ENCODE measurements at regions not wholly inside any gene's neighbourhood (a gene's known extent, or its start where the extent isn't known, plus 50 kb on each side); places are given as distances from the start of the nearest gene placed in this dataset.

DNA sequence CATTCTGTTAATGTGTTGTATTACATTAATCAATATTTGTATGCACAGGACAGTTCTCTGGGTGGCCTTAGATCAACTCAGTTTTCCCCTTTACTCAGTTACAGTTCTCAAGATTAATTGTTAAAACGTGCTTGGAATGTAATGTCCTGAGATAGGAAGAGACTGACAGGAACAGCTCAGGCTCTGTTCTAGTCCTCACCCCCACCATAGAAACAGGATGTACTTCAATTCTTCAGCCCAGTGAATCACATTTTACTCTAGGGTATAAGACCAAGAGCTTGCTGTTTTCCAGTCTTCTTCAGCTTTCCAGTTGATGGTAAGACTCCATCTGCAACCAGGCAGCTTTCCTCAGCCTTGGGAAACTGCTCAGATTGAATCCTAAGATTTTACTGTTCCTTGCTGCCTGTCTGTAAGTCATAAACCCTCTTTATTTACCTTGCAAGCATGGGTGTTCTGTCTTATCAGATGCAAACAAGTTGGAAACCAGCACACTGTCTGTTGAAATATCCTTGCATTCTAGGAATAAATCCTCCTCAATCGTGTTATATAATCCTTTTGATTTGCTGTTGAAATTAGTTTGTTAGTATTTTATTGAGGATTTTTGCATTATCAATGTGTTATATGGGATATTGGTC is 836.9 kb upstream of the PCDH9 start:
- TF ChIP-seq YY1 (IDR thresholded peaks at IDR 0.05; ENCODE audit: insufficient read depth, insufficient read length) (no peak), ZNF274 (IDR thresholded peaks at IDR 0.05; ENCODE audit: low read depth, low read length) (no peak)
